ENCODE measurements at regions not wholly inside any gene's neighbourhood (a gene's known extent, or its start where the extent isn't known, plus 50 kb on each side); places are given as distances from the start of the nearest gene placed in this dataset.

- no peaks in the 10 kb centered on the region for H3K27me3 ChIP-seq (ENCODE audit: low read depth, low read length)
- H3K9me3 ChIP-seq (ENCODE audit: insufficient read depth, low read length) = no peaks in the 10 kb centered on the region
- H3K4me2 ChIP-seq (ENCODE audit: low read length) = no peak overlapping the region
- H3K79me2 ChIP-seq (ENCODE audit: low read length) = no peaks in the 10 kb centered on the region
- no peaks in the 10 kb centered on the region for H4K20me1 ChIP-seq (ENCODE audit: insufficient read depth, low read length)
- H3K36me3 ChIP-seq (replicated peaks; ENCODE audit: low read depth, low read length) = no peaks in the 10 kb centered on the region
- no peak overlapping the region for H3K9ac ChIP-seq (ENCODE audit: low read length)
- H3K4me3 ChIP-seq (ENCODE audit: low read length) = no peak overlapping the region
- TF ChIP-seq CTCF (IDR thresholded peaks at IDR 0.05; ENCODE audit: low read depth, low read length) (no peak), EZH2phosphoT487 (IDR thresholded peaks at IDR 0.05; ENCODE audit: low read depth) (no peak)
- H3K4me1 ChIP-seq (ENCODE audit: low read length) = no peaks in the 10 kb centered on the region
- H3K27ac ChIP-seq (ENCODE audit: low read length) = no peak overlapping the region
- no peak overlapping the region for H2AFZ ChIP-seq (ENCODE audit: low read depth, low read length)
Measured at GRCh38 chr9:86534572-86535258, 180.5 kb upstream of the TUT7 start.

- H3K79me2 ChIP-seq (ENCODE audit: low read length) = no peaks in the 10 kb centered on the region
- no peaks in the 10 kb centered on the region for H4K20me1 ChIP-seq (ENCODE audit: insufficient read depth, low read length)
- peaks cover 12% of the 10 kb centered on the region; the same call in 1 of the 2 replicates for H3K27me3 ChIP-seq (ENCODE audit: low read depth, low read length)
- H3K36me3 ChIP-seq (replicated peaks; ENCODE audit: low read depth, low read length) = no peaks in the 10 kb centered on the region
- no peak overlapping the region for H3K9ac ChIP-seq (ENCODE audit: low read length)
- no peak for TF ChIP-seq CTCF (IDR thresholded peaks at IDR 0.05; ENCODE audit: low read depth, low read length)
- no peak for TF ChIP-seq EZH2phosphoT487 (IDR thresholded peaks at IDR 0.05; ENCODE audit: low read depth)
- H3K4me2 ChIP-seq (ENCODE audit: low read length) = no peak overlapping the region
- H2AFZ ChIP-seq (ENCODE audit: low read depth, low read length) = no peak overlapping the region
- H3K4me1 ChIP-seq (ENCODE audit: low read length) = no peaks in the 10 kb centered on the region
- no peak overlapping the region for H3K27ac ChIP-seq (ENCODE audit: low read length)
- H3K9me3 ChIP-seq (ENCODE audit: insufficient read depth, low read length) = no peaks in the 10 kb centered on the region
- no peak overlapping the region for H3K4me3 ChIP-seq (ENCODE audit: low read length)
Measured at GRCh38 chr9:86531971-86532640, 177.9 kb upstream of the TUT7 start.

- Histone ChIP-seq H3K27ac (ENCODE audit: low read length) (no peak overlapping the region), H3K4me1 (ENCODE audit: low read length) (no peaks in the 10 kb centered on the region), H3K4me3 (ENCODE audit: low read length) (no peak overlapping the region), H3K36me3 (replicated peaks; ENCODE audit: low read depth, low read length) (no peaks in the 10 kb centered on the region), H3K79me2 (ENCODE audit: low read length) (no peaks in the 10 kb centered on the region), H3K27me3 (ENCODE audit: low read depth, low read length) (peaks cover 17% of the 10 kb centered on the region; the same call in 1 of the 2 replicates), H4K20me1 (ENCODE audit: insufficient read depth, low read length) (no peaks in the 10 kb centered on the region), H2AFZ (ENCODE audit: low read depth, low read length) (no peak overlapping the region), H3K9me3 (ENCODE audit: insufficient read depth, low read length) (no peaks in the 10 kb centered on the region), H3K4me2 (ENCODE audit: low read length) (no peak overlapping the region), H3K9ac (ENCODE audit: low read length) (no peak overlapping the region)
- TF ChIP-seq EZH2phosphoT487 (IDR thresholded peaks at IDR 0.05; ENCODE audit: low read depth) = no peak
- TF ChIP-seq CTCF (IDR thresholded peaks at IDR 0.05; ENCODE audit: low read depth, low read length) = no peak
Measured at GRCh38 chr9:86531273-86531970, 177.2 kb upstream of the TUT7 start.
